Keratinocyte (primary cell): ENCODE measurements at regions not wholly inside any gene's neighbourhood (a gene's known extent, or its start where the extent isn't known, plus 50 kb on each side); places are given as distances from the start of the nearest gene placed in this dataset.

ENCODE experiments used
- DNase-seq: peaks from one replicate; pipeline ENCODE4 v3.0.0-alpha.2; 2011; ENCODE audit warnings: low read depth, missing footprints, low spot score
- FAIRE-seq: peaks from 2 replicates; lab custom pipeline; 2011; peaks lifted over from hg19 to GRCh38; lab: Jason Lieb, UNC
- H2AFZ ChIP-seq: 2 replicates; pipeline ENCODE4 v1.6.0; 2012; ENCODE audit warnings: low read length, control low read depth, inconsistent platforms; ENCODE audit not compliant: control insufficient read depth
- H3K27ac ChIP-seq: 2 replicates; pipeline ENCODE4 v1.5.1; 2011; ENCODE audit warnings: low read length; ENCODE audit not compliant: control insufficient read depth, insufficient read depth
- H3K27me3 ChIP-seq: 3 replicates; pipeline ENCODE4 v1.6.0; 2011; ENCODE audit warnings: low read length; ENCODE audit not compliant: control insufficient read depth, insufficient read depth; ENCODE audit errors: extremely low read depth
- H3K36me3 ChIP-seq, 2 experiments: 2 replicates in 1 of 2; 3 replicates in 1 of 2; pipeline ENCODE4 v1.5.1; 2011; ENCODE audit warnings: low read length in 2 of 2, mild to moderate bottlenecking in 1 of 2; ENCODE audit not compliant: control insufficient read depth in 2 of 2, insufficient read depth in 2 of 2; ENCODE audit errors: extremely low read depth in 1 of 2
- H3K4me1 ChIP-seq: 3 replicates; pipeline ENCODE4 v1.5.1; 2011; ENCODE audit warnings: low read length; ENCODE audit not compliant: control insufficient read depth, insufficient read depth; ENCODE audit errors: extremely low read depth
- H3K4me2 ChIP-seq: 3 replicates; pipeline ENCODE4 v1.6.0; 2011; ENCODE audit warnings: low read depth, low read length; ENCODE audit not compliant: control insufficient read depth, insufficient read depth; ENCODE audit errors: extremely low read depth
- H3K4me3 ChIP-seq, 3 experiments: fragments of 200-600 bp in 1 of 3; sonication (generic) in 1 of 3; 2 replicates in 2 of 3; 3 replicates in 1 of 3; pipeline ENCODE4 v1.5.1; 2011 to 2016; ENCODE audit warnings: low read length in 3 of 3, mild to moderate bottlenecking in 3 of 3, control low read depth in 2 of 3, inconsistent platforms in 1 of 3, low read depth in 1 of 3, mixed read lengths in 1 of 3, mixed run types in 1 of 3, moderate library complexity in 1 of 3; ENCODE audit not compliant: control insufficient read depth in 2 of 3, insufficient read depth in 2 of 3; ENCODE audit errors: extremely low read depth in 1 of 3
- H3K79me2 ChIP-seq: 2 replicates; pipeline ENCODE4 v1.6.0; 2012; ENCODE audit warnings: low read length; ENCODE audit not compliant: control insufficient read depth, insufficient read depth
- H3K9ac ChIP-seq: 3 replicates; pipeline ENCODE4 v1.6.0; 2011; ENCODE audit warnings: low read length; ENCODE audit not compliant: control insufficient read depth, insufficient read depth; ENCODE audit errors: extremely low read depth
- H3K9me1 ChIP-seq: 3 replicates; pipeline ENCODE4 v1.6.0; 2011; ENCODE audit warnings: low read length; ENCODE audit not compliant: control insufficient read depth, insufficient read depth; ENCODE audit errors: extremely low read depth
- H3K9me3 ChIP-seq: 2 replicates; pipeline ENCODE4 v1.5.1; 2012; ENCODE audit warnings: low read depth, low read length; ENCODE audit not compliant: control insufficient read depth
- H4K20me1 ChIP-seq: 3 replicates; pipeline ENCODE4 v1.6.0; 2011; ENCODE audit warnings: low read length; ENCODE audit not compliant: control insufficient read depth, insufficient read depth; ENCODE audit errors: extremely low read depth
- CTCF ChIP-seq, 3 experiments: IDR thresholded peaks in 1 of 3; conservative IDR thresholded peaks in 1 of 3; optimal IDR thresholded peaks in 1 of 3; 2 replicates in 2 of 3; 3 replicates in 1 of 3; pipeline versions ENCODE3 to v1.5.1; 2011; ENCODE audit warnings: low read length in 3 of 3, mild to moderate bottlenecking in 3 of 3, moderate library complexity in 2 of 3, control low read depth in 1 of 3, inconsistent platforms in 1 of 3; ENCODE audit not compliant: insufficient read depth in 2 of 3; ENCODE audit errors: extremely low read depth in 1 of 3
- EZH2 ChIP-seq: IDR thresholded peaks from one replicate; pipeline ENCODE4 v1.6.1; 2012; ENCODE audit warnings: inconsistent platforms, mild to moderate bottlenecking, low read length, moderate library complexity
- dilution Hi-C: fragments of 300-500 bp; cut with MboI; formaldehyde crosslinking; loops from one replicate; pipeline ENCODE4 v1.7.0; 2020; ENCODE audit warnings: low sequenced_read_pairs; ENCODE audit not compliant: extremely low pct_ligation_motif_present

DNA sequence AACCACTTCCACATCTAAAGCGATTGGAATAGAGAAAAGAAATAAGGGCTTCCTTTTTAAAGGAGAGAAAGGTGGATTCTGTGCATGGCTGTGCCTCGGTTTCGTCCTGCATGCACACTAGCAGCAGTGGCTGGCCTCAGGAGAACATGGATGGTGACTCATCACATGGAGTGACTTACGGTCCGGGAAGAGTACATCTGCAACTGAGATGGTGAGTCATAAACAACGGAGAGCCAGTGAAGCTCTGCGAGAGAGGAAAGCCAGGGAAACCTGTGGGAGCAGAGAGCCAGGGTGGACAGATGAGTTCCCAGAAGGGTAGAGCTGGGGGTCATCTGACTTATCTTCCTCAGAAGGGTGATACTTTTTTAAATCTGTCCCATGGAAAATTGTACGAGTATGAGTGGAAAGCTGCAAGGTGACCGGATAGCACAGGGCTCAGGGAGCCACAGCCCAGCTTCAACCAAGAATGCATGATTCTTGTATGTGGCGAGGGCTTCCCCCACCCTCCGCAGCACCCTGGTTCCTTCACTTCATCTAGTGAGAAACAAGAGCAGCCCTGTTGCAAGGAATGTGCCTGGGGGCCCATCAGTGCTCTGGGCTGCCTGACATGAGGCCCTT, 259.1 kb downstream of the KLF6 start:
- Histone ChIP-seq H3K9me1 (no peaks in the 10 kb centered on the region), H3K79me2 (no peaks in the 10 kb centered on the region), H3K9me3 (no peaks in the 10 kb centered on the region), H3K27ac (peak overlapping the region; percentile 71), H3K4me2 (peak overlapping the region; percentile 31), H3K4me3 (no peak overlapping the region), H4K20me1 (no peaks in the 10 kb centered on the region), H3K36me3 (no peaks in the 10 kb centered on the region), H3K4me1 (peaks cover 30% of the 10 kb centered on the region), H3K27me3 (no peaks in the 10 kb centered on the region), H2AFZ (no peak overlapping the region), H3K9ac (no peak overlapping the region)
- FAIRE-seq, result peak; percentile 99
- TF ChIP-seq EZH2, result no peak
- TF ChIP-seq CTCF (optimal IDR thresholded peaks at IDR 0.05 in 1 of 3, IDR thresholded peaks at IDR 0.05 in 1 of 3, conservative IDR thresholded peaks at IDR 0.05 in 1 of 3; ENCODE audit: extremely low read depth in 1 of 3, insufficient read depth in 2 of 3, low read length in 3 of 3), result no peak
- peak; percentile 77 for DNase-seq
- dilution Hi-C loops, result no loop called here

GRCh38 chr10:3524086-3524960, 260.7 kb downstream of the KLF6 start:
- no peak overlapping the region for H3K9ac ChIP-seq
- H3K4me2 ChIP-seq, result no peak overlapping the region
- DNase-seq (no peak), FAIRE-seq (no peak)
- H3K4me3 ChIP-seq, result no peak overlapping the region
- H3K9me1 ChIP-seq, result no peaks in the 10 kb centered on the region
- H3K4me1 ChIP-seq, result peaks cover 21% of the 10 kb centered on the region
- H3K79me2 ChIP-seq, result no peaks in the 10 kb centered on the region
- no peak for TF ChIP-seq CTCF (optimal IDR thresholded peaks at IDR 0.05 in 1 of 3, IDR thresholded peaks at IDR 0.05 in 1 of 3, conservative IDR thresholded peaks at IDR 0.05 in 1 of 3; ENCODE audit: extremely low read depth in 1 of 3, insufficient read depth in 2 of 3, low read length in 3 of 3)
- TF ChIP-seq EZH2, result no peak
- H2AFZ ChIP-seq, result no peak overlapping the region
- H3K36me3 ChIP-seq, result no peaks in the 10 kb centered on the region
- no peaks in the 10 kb centered on the region for H3K27me3 ChIP-seq
- no peaks in the 10 kb centered on the region for H4K20me1 ChIP-seq
- dilution Hi-C loops, result no loop called here
- no peak overlapping the region for H3K27ac ChIP-seq
- H3K9me3 ChIP-seq, result no peaks in the 10 kb centered on the region
